GM12878 (cell line): ENCODE measurements at regions not wholly inside any gene's neighbourhood (a gene's known extent, or its start where the extent isn't known, plus 50 kb on each side); places are given as distances from the start of the nearest gene placed in this dataset.

Experiments
- ATAC-seq: fragments of 200-7000 bp; cut with Tn5 transposase; 3 replicates; pipeline ENCODE4 v1.9.1; 2020; ENCODE audit warnings: mild to moderate bottlenecking, moderate library complexity
- BruUV-seq: library from RNA; stranded (reverse); fragments of 400-500 nt; replicated peaks from 2 replicates; lab custom pipeline; 2021; lab: Mats Ljungman, UMichigan
- CTCF ChIA-PET: fragments of 300-600 bp; sonication (Branson Sonifier 250); formaldehyde crosslinking; extraction: SDS; loops from one replicate; lab custom pipeline; 2021; ENCODE audit warnings: inconsistent platforms; lab: Yijun Ruan, JAX
- POLR2A ChIA-PET: fragments of 350-600 bp; formaldehyde crosslinking; extraction: SDS; loops from one replicate; lab custom pipeline; 2021; ENCODE audit warnings: inconsistent platforms; lab: Charles Lee
- RAD21 ChIA-PET: fragments of 300-600 bp; sonication (Branson Sonifier 250); formaldehyde crosslinking; loops from one replicate; lab custom pipeline; 2023; ENCODE audit warnings: antibody characterized with exemption; ENCODE audit not compliant: unreplicated experiment; lab: Charles Lee
- SMC1A ChIA-PET: fragments of 300-600 bp; sonication (Branson Sonifier 250); formaldehyde crosslinking; loops from one replicate; lab custom pipeline; 2023; ENCODE audit not compliant: unreplicated experiment, uncharacterized antibody; lab: Charles Lee
- DNase-seq: peaks from one replicate; pipeline ENCODE4 v3.0.0-alpha.2; 2011; ENCODE audit warnings: low read depth, low spot score
- FAIRE-seq: peaks from 3 replicates; lab custom pipeline; 2011; peaks lifted over from hg19 to GRCh38; lab: Jason Lieb, UNC
- H2AFZ ChIP-seq: 2 replicates; pipeline ENCODE4 v1.6.0; 2011; ENCODE audit warnings: low read depth, low read length, control low read depth; ENCODE audit not compliant: control insufficient read depth
- H3K27ac ChIP-seq: 2 replicates; pipeline ENCODE4 v1.5.1; 2011; ENCODE audit warnings: control low read depth; ENCODE audit not compliant: control insufficient read depth, insufficient read depth
- H3K27me3 ChIP-seq, 2 experiments: replicated peaks in 1 of 2; 2 replicates each; pipeline versions ENCODE4 v1.6.0 to v1.6.1; 2011; ENCODE audit warnings: low read length in 1 of 2; ENCODE audit not compliant: control insufficient read depth in 2 of 2, insufficient read depth in 2 of 2
- H3K36me3 ChIP-seq, 2 experiments: 2 replicates each; pipeline ENCODE4 v1.5.1; 2011; ENCODE audit warnings: low read length in 1 of 2; ENCODE audit not compliant: control insufficient read depth in 2 of 2, insufficient read depth in 2 of 2
- H3K4me1 ChIP-seq: 2 replicates; pipeline ENCODE4 v1.6.1; 2011; ENCODE audit warnings: mild to moderate bottlenecking, low read length, moderate library complexity, mixed read lengths; ENCODE audit not compliant: control insufficient read depth, insufficient read depth
- H3K4me2 ChIP-seq: 2 replicates; pipeline ENCODE4 v1.6.0; 2011; ENCODE audit warnings: control low read depth; ENCODE audit not compliant: control insufficient read depth, insufficient read depth
- H3K4me3 ChIP-seq: fragments of 200-600 bp; sonication (generic); 2 replicates; pipeline ENCODE4 v1.5.1; 2016
- H3K79me2 ChIP-seq: 2 replicates; pipeline ENCODE4 v1.6.0; 2011; ENCODE audit warnings: low read length; ENCODE audit not compliant: control insufficient read depth, insufficient read depth
- H3K9ac ChIP-seq: 2 replicates; pipeline ENCODE4 v1.8.0; 2011; ENCODE audit warnings: low read length, control low read depth, mixed read lengths; ENCODE audit not compliant: control insufficient read depth, insufficient read depth
- H3K9me3 ChIP-seq: replicated peaks from 3 replicates; pipeline ENCODE4 v1.5.1; 2011; ENCODE audit warnings: mild to moderate bottlenecking, low read length; ENCODE audit not compliant: control insufficient read depth, insufficient read depth
- H4K20me1 ChIP-seq: 2 replicates; pipeline ENCODE4 v1.6.0; 2011; ENCODE audit not compliant: control insufficient read depth, insufficient read depth
- BHLHE40 ChIP-seq, 2 experiments: fragments of 450-650 bp in 1 of 2; IDR thresholded peaks; 2 replicates each; pipeline ENCODE4 v1.6.1; 2011 to 2017; ENCODE audit warnings: low read depth in 2 of 2, borderline replicate concordance in 1 of 2, improper control_type of control experiment in 1 of 2, low read length in 1 of 2, mild to moderate bottlenecking in 1 of 2
- BMI1 ChIP-seq: fragments of 450-650 bp; IDR thresholded peaks from 2 replicates; pipeline ENCODE4 v1.6.1; 2016; ENCODE audit warnings: mild to moderate bottlenecking, moderate library complexity, borderline replicate concordance
- BRCA1 ChIP-seq: IDR thresholded peaks from 2 replicates; pipeline ENCODE4 v1.6.1; 2011; ENCODE audit warnings: low read depth, low read length, improper control_type of control experiment
- CREB1 ChIP-seq: IDR thresholded peaks from 2 replicates; pipeline ENCODE4 v1.6.1; 2012; ENCODE audit warnings: low read depth, mild to moderate bottlenecking, inconsistent platforms
- EGR1 ChIP-seq, 2 experiments: IDR thresholded peaks; 1 replicate in 1 of 2; 2 replicates in 1 of 2; pipeline ENCODE4 v1.6.1; 2011 to 2012; ENCODE audit warnings: low read depth in 2 of 2, low read length in 2 of 2, borderline replicate concordance in 1 of 2, mild to moderate bottlenecking in 1 of 2, moderate library complexity in 1 of 2
- ETV6 ChIP-seq, 2 experiments: fragments of 450-650 bp in 1 of 2; IDR thresholded peaks in 1 of 2; conservative IDR thresholded peaks in 1 of 2; 2 replicates each; pipeline ENCODE4 v1.6.1; 2014; ENCODE audit warnings: antibody characterized with exemption in 1 of 2, borderline replicate concordance in 1 of 2, low read depth in 1 of 2, mild to moderate bottlenecking in 1 of 2, moderate library complexity in 1 of 2
- IKZF2 ChIP-seq, 2 experiments: fragments of 450-650 bp; IDR thresholded peaks; 2 replicates each; pipeline ENCODE4 v1.6.1; 2017; ENCODE audit warnings: mild to moderate bottlenecking in 2 of 2, moderate library complexity in 2 of 2
- JUND ChIP-seq: IDR thresholded peaks from 2 replicates; pipeline ENCODE4 v1.6.1; 2012; ENCODE audit warnings: low read depth, mild to moderate bottlenecking, low read length, improper control_type of control experiment, moderate library complexity
- MTA2 ChIP-seq: fragments of 450-650 bp; IDR thresholded peaks from 2 replicates; pipeline ENCODE4 v1.6.1; 2016; ENCODE audit warnings: low read depth, mild to moderate bottlenecking, moderate library complexity
- MXI1 ChIP-seq: fragments of 150-350 bp; IDR thresholded peaks from 2 replicates; pipeline ENCODE4 v1.6.1; 2011; ENCODE audit warnings: low read depth, mild to moderate bottlenecking, inconsistent platforms, low read length, improper control_type of control experiment
- POLR2AphosphoS2 ChIP-seq: IDR thresholded peaks from 2 replicates; pipeline ENCODE4 v1.6.1; 2011; ENCODE audit warnings: low read depth, mild to moderate bottlenecking, low read length, improper control_type of control experiment, moderate library complexity
- RFX5 ChIP-seq: IDR thresholded peaks from 2 replicates; pipeline ENCODE4 v1.6.1; 2011; ENCODE audit warnings: low read depth, low read length, improper control_type of control experiment
- WGBS: methylation state at CpG from one replicate; pipeline ENCODE4 v1.1.6; 2016; ENCODE audit warnings: low lambda C conversion rate; ENCODE audit not compliant: insufficient replicate concordance, insufficient coverage; ENCODE audit errors: missing lambda C conversion rate; 5-methylcytosine and 5-hydroxymethylcytosine counted together
- in situ Hi-C: fragments of 300-500 bp; cut with MboI; formaldehyde crosslinking; loops from 9 replicates; pipeline ENCODE4 v1.14.3; 2018; ENCODE audit warnings: mixed read lengths
- intact Hi-C: fragments of 100-400 bp; cut with micrococcal nuclease; formaldehyde crosslinking; loops from one replicate; pipeline ENCODE4 v1.14.2; 2022; ENCODE audit not compliant: unreplicated experiment
- TF ChIP-seq, protein P1 (sequence below), 3 experiments: IDR thresholded peaks in 2 of 3; conservative IDR thresholded peaks in 1 of 3; 2 replicates each; pipeline ENCODE4 v1.5.1; 2011; ENCODE audit warnings: low read depth in 3 of 3, low read length in 3 of 3, mild to moderate bottlenecking in 3 of 3, control low read depth in 2 of 3, moderate library complexity in 2 of 3, inconsistent platforms in 1 of 3, mixed read lengths in 1 of 3; ENCODE audit not compliant: control insufficient read depth in 2 of 3, insufficient read depth in 1 of 3; ENCODE audit errors: extremely low read depth in 1 of 3
- TF ChIP-seq, protein P2 (sequence below): IDR thresholded peaks from 2 replicates; pipeline ENCODE4 v1.6.1; 2012; ENCODE audit warnings: low read length, inconsistent platforms
- TF ChIP-seq, protein P3 (sequence below): fragments of 450-650 bp; IDR thresholded peaks from 2 replicates; pipeline ENCODE4 v1.6.1; 2014; ENCODE audit warnings: mild to moderate bottlenecking

DNA sequence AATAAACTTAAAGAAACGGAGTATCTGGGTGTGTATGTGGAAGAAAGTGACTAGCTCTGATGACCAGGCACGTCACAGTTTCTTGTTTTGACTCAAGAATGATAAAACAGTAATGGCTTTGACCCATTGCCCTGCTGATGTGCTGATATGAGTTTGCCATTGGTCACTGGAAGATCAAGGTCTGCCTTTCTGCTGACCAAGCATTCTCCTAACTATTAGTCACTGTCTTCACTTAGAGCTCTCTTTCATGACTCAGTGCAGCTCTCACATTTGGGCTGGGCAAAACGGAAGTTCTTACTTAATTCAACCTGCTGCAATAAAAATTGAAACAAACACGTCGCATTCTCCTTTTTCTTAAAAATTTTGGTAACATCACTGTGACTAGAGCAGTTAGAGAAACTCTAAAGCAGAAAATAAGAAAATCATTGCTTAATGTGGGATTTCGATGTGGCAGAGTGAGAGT is 366.7 kb downstream of the BTG1 start:
- no peak overlapping the region for H3K9ac ChIP-seq
- in situ Hi-C loops (no loop called here), intact Hi-C loops (loop anchor here (2.0 to 5.0 kb wide), 2 partner anchors 202 to 256 kb away; no protein-coding TSS in a partner anchor)
- peak overlapping the region; percentile 17 for H3K4me2 ChIP-seq
- H3K36me3 ChIP-seq: no peaks in the 10 kb centered on the region
- H3K4me1 ChIP-seq: peaks cover 7% of the 10 kb centered on the region
- DNase-seq: peak; percentile 93
- H3K27me3 ChIP-seq: no peaks in the 10 kb centered on the region
- H3K4me3 ChIP-seq: peak overlapping the region; percentile 34; the same call in 1 of the 2 replicates
- no peaks in the 10 kb centered on the region for H3K9me3 ChIP-seq
- H2AFZ ChIP-seq: peak overlapping the region; percentile 31
- WGBS: 11% methylated on average over 6 of the region's 6 CpGs
- CTCF ChIA-PET: interaction anchor here (0.7 to 9.3 kb wide), 7 partner anchors 9 to 871 kb away, joined by 3 to 59 read pairs (median 4); no protein-coding TSS in a partner anchor
- POLR2A ChIA-PET: interaction anchor here (0.7 to 0.9 kb wide), 3 partner anchors 297 to 370 kb away, joined by 3 read pairs; no protein-coding TSS in a partner anchor
- H3K79me2 ChIP-seq: no peaks in the 10 kb centered on the region
- ATAC-seq: peak; percentile 99
- peak overlapping the region; percentile 65 for H3K27ac ChIP-seq
- H4K20me1 ChIP-seq: no peaks in the 10 kb centered on the region
- no TSS peak for BruUV-seq
- RAD21 ChIA-PET: interaction anchor here (1.0 to 2.0 kb wide), 13 partner anchors 25 to 790 kb away, joined by 3 to 10 read pairs (median 4); partner anchors contain the start of gene BTG1
- SMC1A ChIA-PET: interaction anchor here (0.6 to 2.1 kb wide), 19 partner anchors 9 to 1326 kb away, joined by 3 to 14 read pairs (median 3); no protein-coding TSS in a partner anchor
- peak; percentile 61 for FAIRE-seq
- TF ChIP-seq POLR2AphosphoS2 (no peak), CREB1 (peak; percentile 93), MTA2 (peak; percentile 74), BHLHE40 (IDR thresholded peaks at IDR 0.05; ENCODE audit: borderline replicate concordance in 1 of 2, low read depth in 2 of 2, low read length in 1 of 2) (peak; percentile 39 to 41; a peak in 2 of 4 replicates), IKZF2 (IDR thresholded peaks at IDR 0.05) (peak; percentile 24 to 47; a peak in 1 of 4 replicates), JUND (peak; percentile 91), EGR1 (IDR thresholded peaks at IDR 0.05; ENCODE audit: borderline replicate concordance in 1 of 2, low read depth in 2 of 2, low read length in 2 of 2) (no peak), RFX5 (peak; percentile 45; the same call in 1 of the 2 replicates), MXI1 (peak; percentile 58; the same call in 1 of the 2 replicates), BMI1 (no peak), BRCA1 (no peak), ETV6 (conservative IDR thresholded peaks at IDR 0.05 in 1 of 2, IDR thresholded peaks at IDR 0.05 in 1 of 2; ENCODE audit: borderline replicate concordance in 1 of 2, low read depth in 1 of 2) (peak in 1 of 2 experiments; percentile 67; a peak in 1 of 4 replicates)
- TF ChIP-seq, protein P1, sequence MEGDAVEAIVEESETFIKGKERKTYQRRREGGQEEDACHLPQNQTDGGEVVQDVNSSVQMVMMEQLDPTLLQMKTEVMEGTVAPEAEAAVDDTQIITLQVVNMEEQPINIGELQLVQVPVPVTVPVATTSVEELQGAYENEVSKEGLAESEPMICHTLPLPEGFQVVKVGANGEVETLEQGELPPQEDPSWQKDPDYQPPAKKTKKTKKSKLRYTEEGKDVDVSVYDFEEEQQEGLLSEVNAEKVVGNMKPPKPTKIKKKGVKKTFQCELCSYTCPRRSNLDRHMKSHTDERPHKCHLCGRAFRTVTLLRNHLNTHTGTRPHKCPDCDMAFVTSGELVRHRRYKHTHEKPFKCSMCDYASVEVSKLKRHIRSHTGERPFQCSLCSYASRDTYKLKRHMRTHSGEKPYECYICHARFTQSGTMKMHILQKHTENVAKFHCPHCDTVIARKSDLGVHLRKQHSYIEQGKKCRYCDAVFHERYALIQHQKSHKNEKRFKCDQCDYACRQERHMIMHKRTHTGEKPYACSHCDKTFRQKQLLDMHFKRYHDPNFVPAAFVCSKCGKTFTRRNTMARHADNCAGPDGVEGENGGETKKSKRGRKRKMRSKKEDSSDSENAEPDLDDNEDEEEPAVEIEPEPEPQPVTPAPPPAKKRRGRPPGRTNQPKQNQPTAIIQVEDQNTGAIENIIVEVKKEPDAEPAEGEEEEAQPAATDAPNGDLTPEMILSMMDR (IDR thresholded peaks at IDR 0.05 in 2 of 3, conservative IDR thresholded peaks at IDR 0.05 in 1 of 3; ENCODE audit: control insufficient read depth in 2 of 3, extremely low read depth in 1 of 3, insufficient read depth in 1 of 3, low read depth in 3 of 3, low read length in 3 of 3): no peak
- TF ChIP-seq, protein P2, sequence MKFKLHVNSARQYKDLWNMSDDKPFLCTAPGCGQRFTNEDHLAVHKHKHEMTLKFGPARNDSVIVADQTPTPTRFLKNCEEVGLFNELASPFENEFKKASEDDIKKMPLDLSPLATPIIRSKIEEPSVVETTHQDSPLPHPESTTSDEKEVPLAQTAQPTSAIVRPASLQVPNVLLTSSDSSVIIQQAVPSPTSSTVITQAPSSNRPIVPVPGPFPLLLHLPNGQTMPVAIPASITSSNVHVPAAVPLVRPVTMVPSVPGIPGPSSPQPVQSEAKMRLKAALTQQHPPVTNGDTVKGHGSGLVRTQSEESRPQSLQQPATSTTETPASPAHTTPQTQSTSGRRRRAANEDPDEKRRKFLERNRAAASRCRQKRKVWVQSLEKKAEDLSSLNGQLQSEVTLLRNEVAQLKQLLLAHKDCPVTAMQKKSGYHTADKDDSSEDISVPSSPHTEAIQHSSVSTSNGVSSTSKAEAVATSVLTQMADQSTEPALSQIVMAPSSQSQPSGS: peak; percentile 74
- TF ChIP-seq, protein P3, sequence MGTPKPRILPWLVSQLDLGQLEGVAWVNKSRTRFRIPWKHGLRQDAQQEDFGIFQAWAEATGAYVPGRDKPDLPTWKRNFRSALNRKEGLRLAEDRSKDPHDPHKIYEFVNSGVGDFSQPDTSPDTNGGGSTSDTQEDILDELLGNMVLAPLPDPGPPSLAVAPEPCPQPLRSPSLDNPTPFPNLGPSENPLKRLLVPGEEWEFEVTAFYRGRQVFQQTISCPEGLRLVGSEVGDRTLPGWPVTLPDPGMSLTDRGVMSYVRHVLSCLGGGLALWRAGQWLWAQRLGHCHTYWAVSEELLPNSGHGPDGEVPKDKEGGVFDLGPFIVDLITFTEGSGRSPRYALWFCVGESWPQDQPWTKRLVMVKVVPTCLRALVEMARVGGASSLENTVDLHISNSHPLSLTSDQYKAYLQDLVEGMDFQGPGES: no peak
